NCI-H1417 (cell line): ENCODE measurements at regions not wholly inside any gene's neighbourhood (a gene's known extent, or its start where the extent isn't known, plus 50 kb on each side); places are given as distances from the start of the nearest gene placed in this dataset.

ENCODE experiments used
- DNase-seq, 3 experiments: peaks; one replicate each; lab custom pipeline; 2025; lab: John Stamatoyannopoulos, UW

- no peak for DNase-seq
These were observed 420.7 kb downstream of the INSC start for GRCh38 chr11:15535414-15535813.

GRCh38 chr11:15536438-15536837, 421.7 kb downstream of the INSC start:
- no peak for DNase-seq

GRCh38 chr11:15539645-15540044, 424.9 kb downstream of the INSC start:
- peak in 1 of 3 experiments; percentile 7 for DNase-seq

- DNase-seq, result no peak
These were observed 426.4 kb downstream of the INSC start for GRCh38 chr11:15541079-15541478.

- peak in 1 of 3 experiments; percentile 25 for DNase-seq
These were observed 429.6 kb downstream of the INSC start for GRCh38 chr11:15544353-15544752.

- DNase-seq, result no peak
These were observed 433.0 kb downstream of the INSC start for GRCh38 chr11:15547685-15548084.

- no peak for DNase-seq
These were observed 437.5 kb downstream of the INSC start for GRCh38 chr11:15551901-15552851.

GRCh38 chr11:15555161-15555560, 440.4 kb downstream of the INSC start:
- DNase-seq, result no peak

- DNase-seq, result no peak
These were observed 442.9 kb downstream of the INSC start for GRCh38 chr11:15557457-15558230.

GRCh38 chr11:15558513-15559181, 443.9 kb downstream of the INSC start:
- DNase-seq, result no peak

GRCh38 chr11:15560689-15561467, 446.2 kb downstream of the INSC start:
- no peak for DNase-seq

- DNase-seq, result no peak
These were observed 447.5 kb downstream of the INSC start for GRCh38 chr11:15562230-15562629.

- peak; percentile 6 to 62 (median 42) for DNase-seq
These were observed 448.3 kb downstream of the INSC start for GRCh38 chr11:15563054-15563453.

GRCh38 chr11:15565880-15566279, 451.2 kb downstream of the INSC start:
- DNase-seq, result peak; percentile 87 to 96 (median 87)

- DNase-seq, result peak in 1 of 3 experiments; percentile 73
These were observed 453.7 kb downstream of the INSC start for GRCh38 chr11:15568440-15568839.

GRCh38 chr11:15569305-15570025, 454.7 kb downstream of the INSC start:
- DNase-seq, result peak in 2 of 3 experiments; percentile 20 to 22

GRCh38 chr11:15575409-15575808, 460.7 kb downstream of the INSC start:
- DNase-seq, result no peak

- DNase-seq, result no peak
These were observed 462.0 kb downstream of the INSC start for GRCh38 chr11:15576769-15577168.

- DNase-seq, result no peak
These were observed 462.8 kb downstream of the INSC start for GRCh38 chr11:15577519-15577918.

GRCh38 chr11:15579287-15580001, 464.7 kb downstream of the INSC start:
- no peak for DNase-seq
